Liver (tissue), 8 donors: ENCODE measurements at regions not wholly inside any gene's neighbourhood (a gene's known extent, or its start where the extent isn't known, plus 50 kb on each side); places are given as distances from the start of the nearest gene placed in this dataset.
"Not testable (repeated sequence)": the region's sequence is repeated elsewhere in the genome, so short reads cannot be mapped to it uniquely, and the experiment has no call there.

ENCODE experiments used
- DNase-seq: peaks from one replicate; pipeline ENCODE4 v3.0.0-alpha.2; 2017; ENCODE audit warnings: low spot score
- H3K27ac ChIP-seq, 2 donors: one replicate each; pipeline ENCODE4 v1.7.0; 2013; ENCODE audit warnings: inconsistent platforms in 2 of 2, low read length in 2 of 2, control low read depth in 1 of 2, low read depth in 1 of 2, mild to moderate bottlenecking in 1 of 2
- H3K27me3 ChIP-seq, 4 donors: one replicate each; pipeline versions ENCODE4 v1.6.1 to v1.7.0; 2013; ENCODE audit warnings: low read length in 3 of 4, inconsistent platforms in 1 of 4, mild to moderate bottlenecking in 1 of 4, moderate library complexity in 1 of 4; ENCODE audit not compliant: control insufficient read depth in 4 of 4, insufficient read depth in 4 of 4
- H3K36me3 ChIP-seq, 4 donors: one replicate each; pipeline versions ENCODE4 v1.6.1 to v1.7.0; 2013; ENCODE audit warnings: low read length in 3 of 4, mild to moderate bottlenecking in 3 of 4, low read depth in 1 of 4, moderate library complexity in 1 of 4; ENCODE audit not compliant: control insufficient read depth in 4 of 4, insufficient read depth in 3 of 4
- H3K4me1 ChIP-seq, 4 donors: one replicate each; pipeline versions ENCODE4 v1.6.1 to v1.7.0; 2013; ENCODE audit warnings: low read length in 3 of 4, mild to moderate bottlenecking in 3 of 4, moderate library complexity in 1 of 4; ENCODE audit not compliant: control insufficient read depth in 4 of 4, insufficient read depth in 4 of 4
- H3K4me3 ChIP-seq, 3 donors: one replicate each; pipeline versions ENCODE4 v1.6.1 to v1.7.0; 2013; ENCODE audit warnings: low read length in 3 of 3, control low read depth in 1 of 3, low read depth in 1 of 3, mild to moderate bottlenecking in 1 of 3
- H3K9ac ChIP-seq, 2 donors: one replicate each; pipeline ENCODE4 v1.7.0; 2013; ENCODE audit warnings: low read length in 2 of 2, mild to moderate bottlenecking in 2 of 2, moderate library complexity in 2 of 2, control low read depth in 1 of 2, low read depth in 1 of 2
- H3K9me3 ChIP-seq, 4 donors: one replicate each; pipeline versions ENCODE4 v1.6.1 to v1.7.0; 2013; ENCODE audit warnings: low read length in 3 of 4; ENCODE audit not compliant: control insufficient read depth in 4 of 4
- CTCF ChIP-seq: fragments of 150-350 bp; IDR thresholded peaks from 2 replicates; pipeline ENCODE4 v1.5.1; 2017; ENCODE audit warnings: improper control_type of control experiment, low read depth, low read length; ENCODE audit not compliant: missing input control
- EGR1 ChIP-seq, 2 donors: IDR thresholded peaks; 2 replicates each; pipeline ENCODE4 v1.6.1; 2016 to 2018; ENCODE audit warnings: antibody characterized with exemption in 2 of 2, low read depth in 2 of 2
- FOXA1 ChIP-seq: IDR thresholded peaks from 2 replicates; pipeline ENCODE4 v1.6.1; 2016; ENCODE audit warnings: antibody characterized with exemption
- FOXA2 ChIP-seq: IDR thresholded peaks from 2 replicates; pipeline ENCODE4 v1.6.1; 2016; ENCODE audit warnings: antibody characterized with exemption
- GABPA ChIP-seq, 2 donors: IDR thresholded peaks in 1 of 2; conservative IDR thresholded peaks in 1 of 2; 2 replicates each; pipeline ENCODE4 v1.6.1; 2016; ENCODE audit warnings: antibody characterized with exemption in 2 of 2, mild to moderate bottlenecking in 1 of 2, moderate library complexity in 1 of 2
- HNF4A ChIP-seq, 2 donors: conservative IDR thresholded peaks; 2 replicates each; pipeline ENCODE4 v1.6.1; 2016; ENCODE audit warnings: antibody characterized with exemption in 2 of 2, mild to moderate bottlenecking in 2 of 2
- HNF4G ChIP-seq: IDR thresholded peaks from 2 replicates; pipeline ENCODE4 v1.6.1; 2016; ENCODE audit warnings: antibody characterized with exemption
- NR2F2 ChIP-seq: IDR thresholded peaks from 2 replicates; pipeline ENCODE4 v1.6.1; 2016; ENCODE audit warnings: antibody characterized with exemption
- RAD21 ChIP-seq, 2 donors: IDR thresholded peaks; 2 replicates each; pipeline ENCODE4 v1.6.1; 2016; ENCODE audit warnings: antibody characterized with exemption in 2 of 2, mild to moderate bottlenecking in 2 of 2
- REST ChIP-seq: IDR thresholded peaks from 2 replicates; pipeline ENCODE4 v1.6.1; 2016; ENCODE audit warnings: antibody characterized with exemption, mild to moderate bottlenecking
- RXRA ChIP-seq, 2 donors: IDR thresholded peaks; 2 replicates each; pipeline ENCODE4 v1.6.1; 2017 to 2018; ENCODE audit warnings: antibody characterized with exemption in 2 of 2, mild to moderate bottlenecking in 1 of 2
- SP1 ChIP-seq: IDR thresholded peaks from 2 replicates; pipeline ENCODE4 v1.6.1; 2018; ENCODE audit warnings: antibody characterized with exemption, mild to moderate bottlenecking
- TAF1 ChIP-seq: conservative IDR thresholded peaks from 2 replicates; pipeline ENCODE4 v1.6.1; 2016; ENCODE audit warnings: antibody characterized with exemption, mild to moderate bottlenecking
- ZBTB33 ChIP-seq: IDR thresholded peaks from 2 replicates; pipeline ENCODE4 v1.6.1; 2016; ENCODE audit warnings: antibody characterized with exemption
- WGBS: extraction: QIAGEN DNeasy Blood & Tissue Kit; methylation state at CpG from one replicate; pipeline ENCODE4 v1.1.7; 2013; 5-methylcytosine and 5-hydroxymethylcytosine counted together
- donor health status: healthy.
- donor health status: healthy.
- donor health status: healthy.
- donor health status: healthy.
- donor health status: healthy.

GRCh38 chr1:173258479-173259264 is 51.5 kb upstream of the TNFSF4 start:
- peaks cover 0 to 5% (median 0%) of the 10 kb centered on the region in 4 donors for H3K9me3 ChIP-seq
- no peaks in the 10 kb centered on the region for H3K27me3 ChIP-seq
- H3K27ac ChIP-seq, result no peak overlapping the region
- 93% methylated on average over 5 of the region's 5 CpGs for WGBS
- no peak for DNase-seq
- TF ChIP-seq ZBTB33 (no peak), REST (no peak), EGR1 (IDR thresholded peaks at IDR 0.05; ENCODE audit: low read depth in 2 of 2) (no peak)
- H3K4me3 ChIP-seq, result no peak overlapping the region
- no peaks in the 10 kb centered on the region for H3K36me3 ChIP-seq
- no peaks in the 10 kb centered on the region for H3K4me1 ChIP-seq
- H3K9ac ChIP-seq, result no peak overlapping the region

GRCh38 chr1:173260329-173260728 is 53.2 kb upstream of the TNFSF4 start:
- not testable (repeated sequence) for DNase-seq, H3K4me1 ChIP-seq, H3K9me3 ChIP-seq, H3K4me3 ChIP-seq, H3K27me3 ChIP-seq, H3K9ac ChIP-seq, H3K27ac ChIP-seq, H3K36me3 ChIP-seq
- WGBS, result 93% methylated on average over 1 of the region's 1 CpG

GRCh38 chr1:173266841-173267240 is 59.7 kb upstream of the TNFSF4 start:
- Histone ChIP-seq H3K4me1 (no peaks in the 10 kb centered on the region), H3K4me3 (no peak overlapping the region), H3K9me3 (no peaks in the 10 kb centered on the region), H3K36me3 (no peaks in the 10 kb centered on the region), H3K9ac (no peak overlapping the region), H3K27ac (no peak overlapping the region), H3K27me3 (no peaks in the 10 kb centered on the region)
- 73% methylated on average over 3 of the region's 3 CpGs for WGBS
- DNase-seq, result no peak
- TF ChIP-seq HNF4G, result no peak
- TF ChIP-seq FOXA1, result no peak
- TF ChIP-seq ZBTB33, result no peak
- TF ChIP-seq RXRA (IDR thresholded peaks at IDR 0.05), result no peak
- TF ChIP-seq REST, result no peak
- TF ChIP-seq RAD21 (IDR thresholded peaks at IDR 0.05), result no peak
- no peak for TF ChIP-seq NR2F2
- TF ChIP-seq TAF1, result no peak
- no peak for TF ChIP-seq FOXA2
- TF ChIP-seq HNF4A (conservative IDR thresholded peaks at IDR 0.05), result no peak
- no peak for TF ChIP-seq CTCF
- TF ChIP-seq SP1, result no peak
- TF ChIP-seq GABPA (IDR thresholded peaks at IDR 0.05 in 1 of 2, conservative IDR thresholded peaks at IDR 0.05 in 1 of 2), result no peak
